DND-41 (cell line): ENCODE measurements at regions not wholly inside any gene's neighbourhood (a gene's known extent, or its start where the extent isn't known, plus 50 kb on each side); places are given as distances from the start of the nearest gene placed in this dataset.
"Not testable (repeated sequence)": the region's sequence is repeated elsewhere in the genome, so short reads cannot be mapped to it uniquely, and the experiment has no call there.

Source experiments
- ATAC-seq: fragments of 200-7000 bp; cut with Tn5 transposase; 3 replicates; pipeline ENCODE4 v1.9.1; 2021; ENCODE audit warnings: low read depth; ENCODE audit not compliant: insufficient read depth
- DNase-seq: peaks from one replicate; pipeline ENCODE4 v3.0.0-alpha.2; 2020
- H2AFZ ChIP-seq: 2 replicates; pipeline ENCODE4 v1.6.0; 2012; ENCODE audit warnings: low read depth, low read length
- H3K27ac ChIP-seq: 2 replicates; pipeline ENCODE4 v1.5.1; 2012; ENCODE audit warnings: low read length, inconsistent platforms
- H3K27me3 ChIP-seq: fragments of 200-600 bp; sonication (generic); 2 replicates; pipeline ENCODE4 v1.6.0; 2012; ENCODE audit warnings: low read length, mild to moderate bottlenecking, inconsistent platforms; ENCODE audit not compliant: insufficient read depth, poor library complexity
- H3K36me3 ChIP-seq: 2 replicates; pipeline ENCODE4 v1.5.1; 2012; ENCODE audit warnings: low read length, inconsistent platforms; ENCODE audit not compliant: insufficient read depth
- H3K4me1 ChIP-seq: 2 replicates; pipeline ENCODE4 v1.5.1; 2012; ENCODE audit warnings: mild to moderate bottlenecking, low read length; ENCODE audit not compliant: insufficient read depth
- H3K4me2 ChIP-seq: 2 replicates; pipeline ENCODE4 v1.6.0; 2012; ENCODE audit warnings: mild to moderate bottlenecking, moderate library complexity, low read length, inconsistent platforms; ENCODE audit not compliant: insufficient read depth
- H3K4me3 ChIP-seq, 2 experiments: fragments of 200-600 bp in 1 of 2; shearing (Covaris generic) in 1 of 2; 2 replicates each; pipeline ENCODE4 v1.5.1; 2012 to 2016; ENCODE audit warnings: inconsistent platforms in 2 of 2, low read length in 2 of 2, mild to moderate bottlenecking in 2 of 2, low read depth in 1 of 2, moderate library complexity in 1 of 2
- H3K79me2 ChIP-seq: 2 replicates; pipeline ENCODE4 v1.6.0; 2012; ENCODE audit warnings: low read length, inconsistent platforms; ENCODE audit not compliant: insufficient read depth
- H3K9ac ChIP-seq: 2 replicates; pipeline ENCODE4 v1.6.0; 2012; ENCODE audit warnings: low read depth, mild to moderate bottlenecking, inconsistent platforms, low read length, moderate library complexity
- H3K9me3 ChIP-seq: 2 replicates; pipeline ENCODE4 v1.5.1; 2012; ENCODE audit warnings: low read length, moderate library complexity, mild to moderate bottlenecking, inconsistent platforms; ENCODE audit not compliant: insufficient read depth, severe bottlenecking
- H4K20me1 ChIP-seq: 2 replicates; pipeline ENCODE4 v1.6.0; 2012; ENCODE audit warnings: low read length; ENCODE audit not compliant: insufficient read depth
- EZH2 ChIP-seq: IDR thresholded peaks from 3 replicates; pipeline ENCODE4 v1.6.1; 2012; ENCODE audit warnings: borderline replicate concordance, low read depth, mild to moderate bottlenecking, moderate library complexity, low read length, inconsistent platforms; ENCODE audit not compliant: severe bottlenecking
- TF ChIP-seq, protein P1 (sequence below): IDR thresholded peaks from 2 replicates; pipeline ENCODE4 v1.5.1; 2012; ENCODE audit warnings: borderline replicate concordance, low read length, moderate library complexity, mild to moderate bottlenecking; ENCODE audit not compliant: poor library complexity, severe bottlenecking; ENCODE audit errors: extremely low read depth

DNA sequence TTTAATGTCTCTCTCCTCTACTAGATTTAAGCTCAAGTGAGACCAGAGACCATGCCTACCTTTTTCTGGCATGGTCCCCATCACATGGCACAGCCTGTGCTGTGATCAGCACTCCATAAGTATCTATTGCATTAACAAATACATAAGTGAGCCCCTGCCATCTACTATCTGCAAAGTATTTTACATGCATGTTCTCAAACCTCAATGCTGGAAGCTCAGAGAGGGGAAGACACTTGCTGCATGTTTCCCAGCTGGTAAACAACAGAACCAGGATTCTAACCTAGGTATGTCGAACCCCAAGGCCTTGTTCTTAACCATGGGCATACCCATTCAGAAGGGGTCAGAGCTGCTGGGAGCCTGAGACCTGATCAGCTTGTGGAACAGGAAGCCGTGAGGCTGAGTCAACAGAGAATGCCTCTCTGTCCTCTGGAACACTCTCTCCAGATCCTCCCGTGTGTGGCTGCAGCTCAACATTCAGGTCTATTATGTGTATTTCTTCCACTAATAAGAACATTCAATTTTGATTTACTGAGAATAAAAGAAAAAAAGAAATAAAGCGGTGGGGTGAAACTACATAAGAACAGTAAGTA is 232.5 kb upstream of the MSX2 start:
- no peaks in the 10 kb centered on the region for H3K9me3 ChIP-seq
- DNase-seq = no peak
- no peak overlapping the region for H3K27ac ChIP-seq
- no peaks in the 10 kb centered on the region for H3K27me3 ChIP-seq
- no peaks in the 10 kb centered on the region for H3K79me2 ChIP-seq
- H3K36me3 ChIP-seq = no peaks in the 10 kb centered on the region
- H3K4me3 ChIP-seq = no peak overlapping the region
- no peak for ATAC-seq
- no peak overlapping the region for H3K4me2 ChIP-seq
- no peak overlapping the region for H3K9ac ChIP-seq
- H2AFZ ChIP-seq = no peak overlapping the region
- no peaks in the 10 kb centered on the region for H3K4me1 ChIP-seq
- H4K20me1 ChIP-seq = no peaks in the 10 kb centered on the region
- TF ChIP-seq, protein P1, sequence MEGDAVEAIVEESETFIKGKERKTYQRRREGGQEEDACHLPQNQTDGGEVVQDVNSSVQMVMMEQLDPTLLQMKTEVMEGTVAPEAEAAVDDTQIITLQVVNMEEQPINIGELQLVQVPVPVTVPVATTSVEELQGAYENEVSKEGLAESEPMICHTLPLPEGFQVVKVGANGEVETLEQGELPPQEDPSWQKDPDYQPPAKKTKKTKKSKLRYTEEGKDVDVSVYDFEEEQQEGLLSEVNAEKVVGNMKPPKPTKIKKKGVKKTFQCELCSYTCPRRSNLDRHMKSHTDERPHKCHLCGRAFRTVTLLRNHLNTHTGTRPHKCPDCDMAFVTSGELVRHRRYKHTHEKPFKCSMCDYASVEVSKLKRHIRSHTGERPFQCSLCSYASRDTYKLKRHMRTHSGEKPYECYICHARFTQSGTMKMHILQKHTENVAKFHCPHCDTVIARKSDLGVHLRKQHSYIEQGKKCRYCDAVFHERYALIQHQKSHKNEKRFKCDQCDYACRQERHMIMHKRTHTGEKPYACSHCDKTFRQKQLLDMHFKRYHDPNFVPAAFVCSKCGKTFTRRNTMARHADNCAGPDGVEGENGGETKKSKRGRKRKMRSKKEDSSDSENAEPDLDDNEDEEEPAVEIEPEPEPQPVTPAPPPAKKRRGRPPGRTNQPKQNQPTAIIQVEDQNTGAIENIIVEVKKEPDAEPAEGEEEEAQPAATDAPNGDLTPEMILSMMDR = no peak
- no peak for TF ChIP-seq EZH2

DNA sequence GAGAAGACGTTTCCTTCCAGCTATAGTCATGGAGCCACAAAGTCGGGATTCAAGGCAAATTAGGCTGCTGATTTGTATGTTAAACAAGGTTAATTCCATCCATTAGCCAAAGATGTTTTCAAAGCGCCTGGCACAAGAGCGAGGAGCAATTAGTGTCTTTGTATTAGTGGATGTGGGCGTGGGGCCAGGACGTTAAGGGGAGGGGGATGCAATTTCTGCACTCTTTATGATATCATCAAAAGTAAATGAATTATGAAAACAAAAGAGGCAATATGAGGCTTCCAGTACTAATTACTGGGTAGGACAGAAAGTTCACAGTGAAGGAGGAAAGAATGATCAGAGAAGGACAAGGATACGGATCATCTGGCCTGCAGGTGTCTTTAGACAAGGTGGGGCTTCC is 230.9 kb upstream of the MSX2 start:
- DNase-seq = no peak
- Histone ChIP-seq H3K4me3 (no peak overlapping the region), H3K27me3 (no peaks in the 10 kb centered on the region), H3K36me3 (no peaks in the 10 kb centered on the region), H3K9me3 (no peaks in the 10 kb centered on the region), H3K4me2 (no peak overlapping the region), H3K4me1 (no peaks in the 10 kb centered on the region), H3K79me2 (no peaks in the 10 kb centered on the region), H4K20me1 (no peaks in the 10 kb centered on the region), H3K9ac (no peak overlapping the region), H2AFZ (no peak overlapping the region), H3K27ac (no peak overlapping the region)
- ATAC-seq = no peak
- TF ChIP-seq, protein P1 = no peak
- no peak for TF ChIP-seq EZH2

DNA sequence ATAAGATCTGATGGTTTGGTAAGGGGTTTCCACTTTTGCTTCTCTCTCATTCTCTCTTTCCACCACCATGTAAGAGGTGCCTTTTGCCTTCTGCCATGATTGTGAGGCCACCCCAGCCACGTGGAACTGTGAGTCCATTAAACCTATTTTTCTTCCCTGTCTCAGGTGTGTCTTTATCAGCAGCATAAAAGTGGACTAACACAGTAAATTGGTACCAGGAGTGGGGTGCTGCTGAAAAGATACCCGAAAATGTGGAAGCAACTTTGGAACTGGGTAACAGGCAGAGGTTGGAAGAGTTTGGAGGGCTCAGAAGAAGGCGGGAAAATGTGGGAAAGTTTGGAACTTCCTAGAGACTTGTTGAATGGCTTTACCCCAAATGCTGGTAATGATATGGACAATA is 226.4 kb upstream of the MSX2 start:
- not testable (repeated sequence) for H3K27me3 ChIP-seq, ATAC-seq, H3K36me3 ChIP-seq, H3K9ac ChIP-seq, H3K79me2 ChIP-seq, H3K4me2 ChIP-seq, H4K20me1 ChIP-seq, H3K9me3 ChIP-seq, H3K4me3 ChIP-seq, H2AFZ ChIP-seq, H3K27ac ChIP-seq, H3K4me1 ChIP-seq, DNase-seq

DNA sequence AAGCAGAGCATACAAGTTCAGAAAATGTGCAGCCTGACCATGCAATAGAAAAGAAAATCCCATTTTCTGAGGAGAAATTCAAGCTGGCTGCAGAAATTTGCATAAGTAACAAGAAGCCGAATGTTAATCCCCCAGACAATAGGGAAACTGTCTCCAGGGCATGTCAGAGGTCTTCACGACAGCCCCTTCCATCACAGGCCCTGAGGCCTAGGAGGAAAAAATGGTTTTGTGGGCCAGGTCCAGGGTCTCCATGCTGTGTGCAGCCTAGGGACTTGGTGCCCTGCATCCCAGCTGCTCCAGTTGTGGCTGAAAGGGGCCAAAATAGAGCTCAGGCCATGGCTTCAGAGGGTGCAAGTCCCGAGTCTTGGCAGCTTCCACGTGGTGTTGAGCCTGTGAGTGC is 225.8 kb upstream of the MSX2 start:
- H3K27ac ChIP-seq = not testable (repeated sequence)

More for the DNA sequence above, 225.8 kb upstream of the MSX2 start:
- not testable (repeated sequence) for H3K36me3 ChIP-seq, H3K79me2 ChIP-seq, DNase-seq, H3K4me1 ChIP-seq, H4K20me1 ChIP-seq, H3K4me3 ChIP-seq, H3K27me3 ChIP-seq, ATAC-seq, H3K4me2 ChIP-seq, H3K9ac ChIP-seq, H3K9me3 ChIP-seq, H2AFZ ChIP-seq
